ENCODE measurements at regions not wholly inside any gene's neighbourhood (a gene's known extent, or its start where the extent isn't known, plus 50 kb on each side); places are given as distances from the start of the nearest gene placed in this dataset.
"Not testable (repeated sequence)": the region's sequence is repeated elsewhere in the genome, so short reads cannot be mapped to it uniquely, and the experiment has no call there.

DNA sequence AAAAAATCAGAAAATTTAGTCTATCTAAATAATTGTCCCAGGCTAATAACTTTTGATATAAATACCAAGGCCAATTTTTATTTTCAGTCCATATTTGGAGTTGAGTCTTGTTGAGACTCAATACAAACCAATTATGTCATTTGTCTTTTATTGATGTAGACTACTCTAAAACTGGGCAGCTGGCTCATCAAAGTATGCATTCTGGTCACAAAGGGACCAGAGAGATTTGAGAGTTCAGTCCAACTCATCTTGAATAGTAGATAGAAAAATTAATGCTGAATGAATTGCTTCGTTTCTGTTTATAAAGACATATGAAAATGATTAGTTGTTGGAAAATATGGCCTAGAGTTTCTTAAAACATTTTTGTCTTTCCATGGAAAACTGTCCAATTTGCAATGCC lies 412.5 kb upstream of the KLHL4 start:
- Histone ChIP-seq H3K27ac (no peak overlapping the region), H3K27me3 (replicated peaks) (no peaks in the 10 kb centered on the region), H3K4me3 (ENCODE audit: low read depth, low read length) (no peak overlapping the region), H3K36me3 (replicated peaks) (no peaks in the 10 kb centered on the region)
- DNase-seq: no peak
- in situ Hi-C loops (cut with HindIII; ENCODE audit: low pct_ligation_motif_present, low sequenced_read_pairs): no loop called here
- TF ChIP-seq, protein P1, sequence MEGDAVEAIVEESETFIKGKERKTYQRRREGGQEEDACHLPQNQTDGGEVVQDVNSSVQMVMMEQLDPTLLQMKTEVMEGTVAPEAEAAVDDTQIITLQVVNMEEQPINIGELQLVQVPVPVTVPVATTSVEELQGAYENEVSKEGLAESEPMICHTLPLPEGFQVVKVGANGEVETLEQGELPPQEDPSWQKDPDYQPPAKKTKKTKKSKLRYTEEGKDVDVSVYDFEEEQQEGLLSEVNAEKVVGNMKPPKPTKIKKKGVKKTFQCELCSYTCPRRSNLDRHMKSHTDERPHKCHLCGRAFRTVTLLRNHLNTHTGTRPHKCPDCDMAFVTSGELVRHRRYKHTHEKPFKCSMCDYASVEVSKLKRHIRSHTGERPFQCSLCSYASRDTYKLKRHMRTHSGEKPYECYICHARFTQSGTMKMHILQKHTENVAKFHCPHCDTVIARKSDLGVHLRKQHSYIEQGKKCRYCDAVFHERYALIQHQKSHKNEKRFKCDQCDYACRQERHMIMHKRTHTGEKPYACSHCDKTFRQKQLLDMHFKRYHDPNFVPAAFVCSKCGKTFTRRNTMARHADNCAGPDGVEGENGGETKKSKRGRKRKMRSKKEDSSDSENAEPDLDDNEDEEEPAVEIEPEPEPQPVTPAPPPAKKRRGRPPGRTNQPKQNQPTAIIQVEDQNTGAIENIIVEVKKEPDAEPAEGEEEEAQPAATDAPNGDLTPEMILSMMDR (IDR thresholded peaks at IDR 0.05; ENCODE audit: low read depth, low read length, missing control alignments): no peak

- DNase-seq: no peak
- H3K27ac ChIP-seq: no peak overlapping the region
- TF ChIP-seq, protein P1 (IDR thresholded peaks at IDR 0.05; ENCODE audit: low read depth, low read length, missing control alignments): no peak
- no peak overlapping the region for H3K4me3 ChIP-seq (ENCODE audit: low read depth, low read length)
- no peaks in the 10 kb centered on the region for H3K36me3 ChIP-seq (replicated peaks)
- H3K27me3 ChIP-seq (replicated peaks): no peaks in the 10 kb centered on the region
- in situ Hi-C loops (cut with HindIII; ENCODE audit: low pct_ligation_motif_present, low sequenced_read_pairs): no loop called here
Observed at GRCh38 chrX:87110142-87110541, 407.5 kb upstream of the KLHL4 start.

- no peaks in the 10 kb centered on the region for H3K27me3 ChIP-seq (replicated peaks)
- TF ChIP-seq, protein P1 (IDR thresholded peaks at IDR 0.05; ENCODE audit: low read depth, low read length, missing control alignments): no peak
- no peaks in the 10 kb centered on the region for H3K36me3 ChIP-seq (replicated peaks)
- H3K27ac ChIP-seq: no peak overlapping the region
- in situ Hi-C loops (cut with HindIII; ENCODE audit: low pct_ligation_motif_present, low sequenced_read_pairs): no loop called here
- no peak overlapping the region for H3K4me3 ChIP-seq (ENCODE audit: low read depth, low read length)
- DNase-seq: no peak
Observed at GRCh38 chrX:87140800-87141483, 376.7 kb upstream of the KLHL4 start.

- in situ Hi-C loops (cut with HindIII; ENCODE audit: low pct_ligation_motif_present, low sequenced_read_pairs): no loop called here
- TF ChIP-seq, protein P1 (IDR thresholded peaks at IDR 0.05; ENCODE audit: low read depth, low read length, missing control alignments): no peak
Observed at GRCh38 chrX:87160435-87161010, 357.1 kb upstream of the KLHL4 start.

DNA sequence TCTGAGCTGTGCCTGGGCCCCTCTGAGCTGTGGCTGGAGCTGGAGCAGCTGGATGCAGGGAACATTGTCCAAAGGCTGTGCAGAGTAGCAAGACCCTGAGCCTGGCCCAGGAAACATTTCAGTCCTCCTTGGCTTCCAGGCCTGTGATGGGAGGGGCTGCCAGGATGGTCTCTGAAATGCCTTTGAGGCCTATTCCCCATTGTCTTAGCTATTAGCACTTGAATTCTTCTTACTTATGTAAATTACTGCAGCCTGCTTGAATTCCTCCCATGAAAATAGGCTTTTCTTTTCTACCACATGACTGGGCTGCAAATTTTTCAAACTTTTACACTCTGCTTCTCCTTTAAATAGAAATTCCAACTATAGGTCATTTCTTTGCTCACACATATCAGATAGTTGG lies 349.8 kb upstream of the KLHL4 start:
- TF ChIP-seq, protein P1 (IDR thresholded peaks at IDR 0.05; ENCODE audit: low read depth, low read length, missing control alignments): no peak
- no peak for DNase-seq
- Histone ChIP-seq H3K4me3 (ENCODE audit: low read depth, low read length) (no peak overlapping the region), H3K27ac (no peak overlapping the region), H3K36me3 (replicated peaks) (no peaks in the 10 kb centered on the region), H3K27me3 (replicated peaks) (no peaks in the 10 kb centered on the region)
- in situ Hi-C loops (cut with HindIII; ENCODE audit: low pct_ligation_motif_present, low sequenced_read_pairs): no loop called here

More at GRCh38 chrX:87160435-87161010, 357.1 kb upstream of the KLHL4 start:
- no peaks in the 10 kb centered on the region for H3K36me3 ChIP-seq (replicated peaks)
- DNase-seq: no peak
- no peaks in the 10 kb centered on the region for H3K27me3 ChIP-seq (replicated peaks)
- H3K4me3 ChIP-seq (ENCODE audit: low read depth, low read length): no peak overlapping the region
- H3K27ac ChIP-seq: no peak overlapping the region

DNA sequence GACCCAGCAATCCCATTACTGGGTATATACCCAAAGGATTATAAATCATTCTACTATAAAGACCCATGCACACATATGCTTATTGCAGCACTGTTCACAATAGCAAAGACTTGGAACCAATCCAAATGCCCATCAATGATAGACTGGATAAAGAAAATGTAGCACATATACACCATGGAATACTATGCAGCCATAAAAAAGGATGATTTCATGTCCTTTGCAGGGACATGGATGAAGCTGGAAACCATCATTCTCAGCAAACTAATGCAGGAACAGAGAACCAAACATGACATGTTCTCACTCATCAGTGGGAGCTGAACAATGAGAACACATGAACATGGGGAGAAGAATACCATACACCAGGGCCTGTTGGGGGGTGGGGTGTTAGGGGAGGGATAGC lies 339.6 kb upstream of the KLHL4 start:
- H3K27me3 ChIP-seq (replicated peaks); H3K27ac ChIP-seq; H3K36me3 ChIP-seq (replicated peaks); H3K4me3 ChIP-seq (ENCODE audit: low read depth, low read length); DNase-seq; in situ Hi-C loops (cut with HindIII; ENCODE audit: low pct_ligation_motif_present, low sequenced_read_pairs): not testable (repeated sequence)
